Neural cell (in vitro differentiated cells): ENCODE measurements at regions not wholly inside any gene's neighbourhood (a gene's known extent, or its start where the extent isn't known, plus 50 kb on each side); places are given as distances from the start of the nearest gene placed in this dataset.

Experiments
- CTCF ChIP-seq: fragments of 450-650 bp; IDR thresholded peaks from 2 replicates; pipeline ENCODE4 v1.5.1; 2014; ENCODE audit warnings: antibody characterized with exemption, mild to moderate bottlenecking, moderate library complexity; ENCODE audit not compliant: poor library complexity, severe bottlenecking
- EP300 ChIP-seq: fragments of 450-650 bp; conservative IDR thresholded peaks from 2 replicates; pipeline ENCODE4 v1.6.1; 2014; ENCODE audit warnings: antibody characterized with exemption, mild to moderate bottlenecking, moderate library complexity; ENCODE audit not compliant: poor library complexity, severe bottlenecking
- POLR2AphosphoS5 ChIP-seq: IDR thresholded peaks from 2 replicates; pipeline ENCODE4 v1.6.1; 2012
- RAD21 ChIP-seq: fragments of 450-650 bp; conservative IDR thresholded peaks from 2 replicates; pipeline ENCODE4 v1.6.1; 2014; ENCODE audit warnings: antibody characterized with exemption, mild to moderate bottlenecking, moderate library complexity
- REST ChIP-seq: IDR thresholded peaks from 2 replicates; pipeline ENCODE4 v1.6.1; 2012; ENCODE audit warnings: borderline replicate concordance
- SMC3 ChIP-seq: fragments of 450-650 bp; conservative IDR thresholded peaks from 2 replicates; pipeline ENCODE4 v1.6.1; 2014; ENCODE audit warnings: antibody characterized with exemption, mild to moderate bottlenecking, moderate library complexity; ENCODE audit not compliant: poor library complexity
- TAF1 ChIP-seq: IDR thresholded peaks from 2 replicates; pipeline ENCODE4 v1.6.1; 2012; ENCODE audit warnings: low read depth

GRCh38 chr10:4070921-4071660, 286.1 kb upstream of the KLF6 start:
- no peak for TF ChIP-seq CTCF
- no peak for TF ChIP-seq REST
- TF ChIP-seq RAD21: no peak
- TF ChIP-seq POLR2AphosphoS5: no peak
- no peak for TF ChIP-seq TAF1
- TF ChIP-seq EP300: no peak
- TF ChIP-seq SMC3: no peak
